D341Med (cell line): ENCODE measurements at regions not wholly inside any gene's neighbourhood (a gene's known extent, or its start where the extent isn't known, plus 50 kb on each side); places are given as distances from the start of the nearest gene placed in this dataset.
"Not testable (repeated sequence)": the region's sequence is repeated elsewhere in the genome, so short reads cannot be mapped to it uniquely, and the experiment has no call there.

ENCODE experiments used
- DNase-seq: peaks from one replicate; pipeline ENCODE4 v3.0.0; 2012; ENCODE audit warnings: low spot score

DNA sequence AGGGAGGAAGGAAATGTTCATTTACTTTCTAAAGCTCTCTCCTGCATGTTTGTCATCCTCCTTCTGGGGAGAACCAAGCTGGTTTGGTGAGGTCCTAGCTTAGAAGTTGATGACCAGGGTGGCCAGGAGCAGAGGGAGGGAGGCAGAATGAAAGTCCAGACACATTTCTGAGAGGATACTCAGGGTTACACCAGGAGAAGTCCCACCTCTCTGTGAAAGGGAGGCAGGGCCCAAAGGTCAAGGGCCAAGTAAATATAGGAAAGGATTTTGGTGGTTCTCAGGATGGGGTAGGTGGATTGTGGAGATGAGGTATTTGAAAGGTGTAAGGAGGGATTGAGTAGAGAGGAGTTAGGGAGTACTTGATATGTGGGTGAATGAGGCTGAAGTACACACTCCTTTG is 58.0 kb upstream of the FBXO11 start:
- DNase-seq, result no peak

DNA sequence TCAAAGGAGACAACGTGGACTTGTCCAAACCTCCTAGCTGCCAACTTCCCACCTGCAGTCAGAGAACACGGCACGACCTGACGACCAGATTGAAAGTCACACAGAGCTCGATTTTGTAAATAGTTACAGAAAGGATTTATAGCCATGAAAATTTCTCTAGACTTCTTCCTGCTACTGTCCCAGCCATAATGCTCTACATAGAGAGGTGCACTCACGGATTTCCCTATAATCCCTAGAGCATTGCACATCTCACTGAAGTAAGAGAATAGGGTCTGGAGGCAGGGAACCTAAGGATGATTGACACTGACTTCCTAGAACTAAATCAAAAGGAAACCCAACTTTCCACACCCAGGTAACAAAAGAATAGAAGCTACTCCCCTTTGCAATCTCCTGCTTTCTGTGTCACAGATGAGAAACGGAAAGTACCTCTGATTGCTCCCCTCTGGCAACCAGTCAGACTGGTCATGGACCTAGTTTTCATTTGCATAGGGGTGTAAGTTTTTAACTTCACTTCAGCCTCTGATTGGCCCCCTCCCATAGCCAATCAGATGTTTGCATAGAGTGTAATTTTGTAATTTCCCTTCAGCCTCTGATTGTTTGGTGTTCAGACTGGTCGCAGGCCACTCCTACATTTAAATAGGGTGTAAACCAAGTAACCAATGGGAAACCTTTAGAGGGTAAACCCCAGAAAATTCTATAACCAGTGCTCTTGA is 58.6 kb upstream of the FBXO11 start:
- no peak for DNase-seq

DNA sequence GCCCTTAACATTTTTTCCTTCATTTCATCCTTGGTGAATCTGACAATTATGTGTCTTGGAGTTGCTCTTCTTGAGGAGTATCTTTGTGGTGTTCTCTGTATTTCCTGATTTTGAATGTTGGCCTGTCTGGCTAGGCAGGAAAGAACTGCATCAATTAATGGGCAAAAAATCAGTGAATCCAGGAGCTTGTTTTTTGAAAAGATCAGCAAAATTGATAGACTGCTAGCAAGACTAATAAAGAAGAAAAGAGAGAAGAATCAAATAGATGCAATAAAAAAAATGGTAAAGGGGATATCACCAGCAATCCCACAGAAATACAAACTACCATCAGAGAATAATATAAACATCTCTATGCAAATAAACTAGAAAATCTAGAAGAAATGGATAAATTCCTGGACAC is 70.4 kb upstream of the FBXO11 start:
- not testable (repeated sequence) for DNase-seq

DNA sequence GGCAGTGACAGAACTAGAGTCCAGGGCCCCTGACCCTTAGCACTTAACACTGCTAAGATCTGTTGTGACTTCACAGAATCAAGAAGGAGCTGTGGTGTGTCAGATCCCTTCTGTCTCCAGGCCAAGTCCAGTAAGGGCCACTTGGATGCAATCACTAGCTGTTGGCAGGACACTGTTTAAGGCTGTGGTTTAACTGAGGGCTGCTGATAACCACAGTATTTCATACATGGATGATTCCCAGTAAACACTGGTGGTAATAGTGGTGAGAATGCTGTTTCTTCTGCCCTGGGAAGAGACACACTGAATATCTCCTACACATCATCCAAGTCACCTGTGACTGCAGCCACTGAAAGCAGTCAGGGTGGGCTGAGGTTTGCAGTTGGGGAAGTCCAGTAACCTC is 77.7 kb upstream of the FBXO11 start:
- no peak for DNase-seq

DNA sequence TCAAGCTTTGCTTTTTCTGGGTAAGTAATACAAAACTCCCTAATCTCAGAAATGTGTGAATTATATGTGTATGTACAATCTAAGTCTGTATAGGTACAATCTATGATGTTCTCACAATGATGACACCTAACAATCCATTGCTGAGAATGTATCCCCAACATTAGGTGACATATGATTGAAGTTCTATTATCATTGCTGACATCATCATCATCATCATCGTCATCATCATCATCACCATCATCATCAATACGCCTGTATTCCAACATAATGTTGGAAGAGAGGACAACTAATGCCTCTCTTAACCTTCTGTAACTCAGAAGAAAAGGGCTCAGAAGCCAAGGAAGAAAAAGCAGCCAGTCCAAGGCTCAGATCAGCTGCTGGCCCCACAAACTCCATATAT is 84.2 kb upstream of the FBXO11 start:
- DNase-seq, result no peak

DNA sequence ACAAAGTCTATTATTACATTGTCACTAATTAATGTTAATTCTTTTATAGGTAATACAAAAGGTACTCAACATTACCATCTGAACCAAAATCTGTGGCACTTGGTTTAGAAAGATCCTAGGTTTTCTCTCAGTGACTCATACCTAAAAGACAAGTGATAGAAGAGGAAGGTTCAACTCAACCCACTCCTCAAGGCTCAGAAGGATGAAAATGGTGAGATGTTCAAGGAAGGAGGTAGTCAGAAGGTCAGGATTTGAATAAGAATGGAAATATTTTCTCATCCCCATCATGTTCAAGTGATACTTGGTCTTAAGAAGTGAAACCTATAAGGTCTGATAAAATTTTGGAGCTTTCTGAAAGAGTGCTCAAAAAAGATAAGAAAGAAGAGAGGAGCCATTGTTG is 86.4 kb upstream of the FBXO11 start:
- DNase-seq, result no peak

DNA sequence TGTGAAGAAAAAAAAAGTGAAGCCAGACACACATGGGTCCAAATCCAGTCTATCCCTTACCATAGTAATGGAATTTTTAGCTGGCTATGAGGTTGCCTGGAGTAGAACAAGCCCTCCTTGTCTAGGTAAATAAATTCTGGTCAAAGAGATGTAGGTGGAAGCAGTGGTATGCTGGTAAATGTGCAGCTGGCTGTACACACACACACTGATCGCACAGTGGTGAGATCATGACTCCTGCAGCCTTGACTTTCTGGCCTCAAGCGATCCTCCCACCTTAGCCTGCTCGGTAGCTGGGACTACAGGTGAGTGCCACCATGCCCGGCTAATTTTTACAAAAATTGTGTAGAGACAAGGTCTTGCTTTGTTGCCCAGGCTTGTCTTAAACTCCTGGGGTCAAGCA is 90.5 kb upstream of the FBXO11 start:
- DNase-seq, result no peak

DNA sequence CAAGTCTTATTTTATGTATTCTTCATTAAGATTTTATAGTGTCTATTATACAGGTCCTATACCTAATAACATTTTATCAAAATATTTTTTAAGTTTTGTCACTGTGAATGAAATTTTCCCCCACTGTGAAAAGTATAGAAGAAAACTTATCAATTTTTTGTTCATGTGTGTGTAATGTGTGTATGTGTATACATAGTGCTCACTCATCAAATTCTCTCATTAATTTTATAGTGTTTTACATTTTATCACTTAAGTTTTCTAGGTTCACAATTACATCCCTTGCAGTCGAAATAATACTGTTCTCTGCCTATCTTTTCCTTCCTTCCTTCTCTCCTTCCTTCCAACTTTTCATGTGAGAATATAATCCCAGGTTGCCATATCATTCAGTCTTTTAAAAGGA is 93.2 kb upstream of the FBXO11 start:
- no peak for DNase-seq

DNA sequence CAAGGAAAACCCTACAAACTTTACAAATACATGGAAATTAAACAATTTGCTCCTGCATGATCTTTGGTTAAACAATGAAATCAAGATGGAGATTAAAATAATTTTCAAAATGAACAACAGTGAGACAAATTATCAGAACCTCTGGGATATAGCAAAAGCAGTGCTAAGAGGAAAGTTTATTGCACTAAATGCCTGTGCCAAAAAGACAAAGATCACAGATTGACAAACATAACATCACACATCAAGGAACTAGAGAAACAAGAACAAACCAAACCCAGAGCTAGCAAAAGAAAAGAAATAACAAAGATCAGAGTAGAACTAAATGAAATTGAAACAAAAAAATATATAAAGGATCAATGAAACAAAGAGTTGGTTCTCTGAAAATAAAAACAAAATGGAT is 95.2 kb upstream of the FBXO11 start:
- DNase-seq, result no peak

DNA sequence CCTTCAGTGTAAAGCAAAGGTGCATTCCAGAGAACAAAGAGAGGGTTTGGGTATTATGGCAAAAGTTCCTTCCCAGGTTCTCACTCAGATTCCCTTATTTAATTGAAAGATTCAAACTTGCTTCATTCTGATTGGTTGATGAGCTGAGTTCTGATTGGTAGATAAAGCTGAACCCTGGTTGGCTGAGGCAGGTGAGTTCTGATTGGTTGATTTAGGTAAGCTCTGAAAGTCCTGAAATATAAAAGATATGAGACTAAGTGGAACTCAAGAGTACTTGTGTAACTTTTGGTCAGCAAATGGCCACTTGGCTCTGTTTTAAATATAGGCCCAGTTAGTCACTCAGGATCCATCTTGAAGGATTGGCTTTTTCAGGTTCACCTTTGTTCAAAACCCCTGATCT is 99.8 kb upstream of the FBXO11 start:
- no peak for DNase-seq

DNA sequence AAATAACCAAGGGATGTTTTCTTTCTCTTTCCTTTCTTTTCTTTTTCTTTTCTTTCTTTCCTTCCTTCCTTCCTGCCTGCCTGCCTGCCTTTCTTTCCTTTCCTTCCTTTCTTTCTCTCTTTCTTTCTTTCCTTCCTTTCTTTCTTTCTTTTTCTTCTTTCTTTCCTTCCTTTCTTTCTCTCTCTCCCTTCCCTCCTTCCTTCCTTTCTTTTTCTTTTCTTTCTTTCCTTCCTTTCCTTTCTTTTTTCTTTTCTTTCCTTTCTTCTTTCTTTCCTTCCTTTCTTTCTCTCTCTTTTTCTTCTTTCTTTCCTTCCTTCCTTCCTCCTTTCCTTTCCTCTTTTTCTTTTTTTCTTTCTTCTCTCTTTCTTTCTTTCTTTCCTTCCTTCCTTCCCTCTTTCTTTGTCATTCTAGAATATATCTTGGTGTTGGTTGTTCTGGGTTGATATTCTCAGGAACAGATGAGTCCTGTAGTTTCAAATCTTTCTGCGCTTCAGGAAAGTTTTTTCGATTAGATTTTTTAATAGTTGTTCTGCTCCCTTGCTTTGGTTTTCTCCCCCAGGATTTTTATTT is 101.5 kb upstream of the FBXO11 start:
- no peak for DNase-seq

DNA sequence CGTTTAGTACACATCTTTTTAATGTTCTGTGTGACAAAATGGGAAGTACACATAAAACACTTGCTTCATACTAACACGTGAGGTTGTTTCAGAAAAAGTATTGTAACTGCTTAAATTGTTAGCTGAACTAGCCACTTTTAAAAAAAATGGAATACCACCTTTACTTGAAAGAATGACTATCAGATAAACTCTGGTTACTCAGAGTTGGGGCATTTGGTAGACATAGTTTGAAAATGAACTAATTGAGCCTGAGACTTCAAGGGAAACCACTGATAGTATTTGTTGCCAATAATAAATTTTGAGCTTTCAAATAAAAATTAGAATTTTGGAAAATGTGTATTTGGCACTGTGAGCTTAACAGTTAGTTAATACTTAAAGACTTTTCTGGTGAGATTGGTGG is 103.0 kb upstream of the FBXO11 start:
- no peak for DNase-seq

DNA sequence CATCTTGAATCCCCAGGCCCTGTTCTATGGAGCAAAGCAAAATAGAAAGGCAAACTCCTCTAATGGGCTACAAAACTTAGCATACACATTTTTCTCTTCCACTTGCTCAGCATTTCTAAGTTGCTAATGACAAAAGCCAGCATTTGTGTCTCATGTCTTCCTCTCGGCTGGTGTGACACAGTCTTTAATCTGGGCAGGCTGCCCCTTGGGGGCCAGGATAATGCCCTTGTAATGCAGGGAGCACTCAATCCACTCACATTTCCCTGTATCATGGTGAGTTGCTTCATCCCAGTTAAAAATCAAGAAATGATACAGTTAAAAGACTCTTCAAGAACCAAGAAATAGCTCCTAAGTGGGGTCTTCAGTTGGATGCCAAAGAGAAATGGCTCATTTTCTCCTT is 109.1 kb upstream of the FBXO11 start:
- DNase-seq, result no peak

DNA sequence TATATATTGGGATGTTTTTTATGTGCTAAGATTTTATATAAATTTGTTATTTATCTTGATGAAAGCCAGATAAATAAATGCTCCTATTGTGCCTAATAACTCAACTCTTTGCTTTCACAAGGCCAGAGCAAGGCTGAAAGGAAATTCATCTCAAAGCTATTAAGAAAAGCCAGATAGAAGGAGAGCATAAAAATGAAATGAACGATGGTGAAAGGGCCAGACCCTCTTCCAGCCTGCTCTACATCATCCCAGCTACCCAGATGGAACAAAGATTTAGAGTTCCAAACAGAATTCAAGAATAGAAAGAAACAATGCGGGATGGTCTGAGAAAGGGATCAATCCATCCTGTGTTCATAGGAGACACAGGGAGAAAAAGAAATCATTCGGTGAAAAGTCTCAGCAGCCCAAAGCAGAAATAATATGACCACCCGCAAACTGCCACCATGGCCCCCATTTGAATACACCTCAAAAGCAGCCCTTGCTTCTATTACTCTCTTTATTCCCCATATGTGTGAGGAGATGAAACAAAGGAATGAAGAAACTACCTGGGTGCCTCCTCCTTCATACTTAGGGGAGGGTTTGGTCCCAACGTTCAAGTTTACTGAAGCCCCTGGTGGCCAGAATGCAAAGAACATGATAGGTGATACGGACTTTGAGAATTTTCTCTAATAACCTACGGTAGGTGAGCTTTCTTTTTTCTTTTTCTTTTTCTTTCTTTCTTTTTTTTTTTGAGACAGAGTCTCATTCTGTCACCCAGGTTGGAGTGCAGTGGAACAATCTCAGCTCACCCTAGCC is 110.1 kb upstream of the FBXO11 start:
- no peak for DNase-seq

DNA sequence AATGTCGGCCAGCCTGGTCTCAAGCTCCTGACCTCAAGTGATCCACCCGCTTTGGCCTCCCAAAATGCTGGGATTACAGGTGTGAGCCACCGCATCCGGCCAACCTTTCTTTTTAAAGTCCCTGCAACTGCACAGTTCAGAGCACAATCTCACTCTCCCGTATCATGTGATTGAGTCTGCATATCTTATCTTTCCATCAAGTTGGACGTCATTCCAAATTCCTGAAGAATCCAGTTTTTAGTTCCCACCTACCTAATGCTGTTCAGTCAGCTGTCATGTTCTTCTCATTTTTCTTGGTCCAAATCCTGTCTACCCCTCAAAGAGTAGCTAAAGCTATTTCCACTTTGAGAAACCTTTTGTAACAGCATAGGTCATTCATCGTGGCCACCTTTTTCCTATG is 110.8 kb upstream of the FBXO11 start:
- DNase-seq, result no peak

DNA sequence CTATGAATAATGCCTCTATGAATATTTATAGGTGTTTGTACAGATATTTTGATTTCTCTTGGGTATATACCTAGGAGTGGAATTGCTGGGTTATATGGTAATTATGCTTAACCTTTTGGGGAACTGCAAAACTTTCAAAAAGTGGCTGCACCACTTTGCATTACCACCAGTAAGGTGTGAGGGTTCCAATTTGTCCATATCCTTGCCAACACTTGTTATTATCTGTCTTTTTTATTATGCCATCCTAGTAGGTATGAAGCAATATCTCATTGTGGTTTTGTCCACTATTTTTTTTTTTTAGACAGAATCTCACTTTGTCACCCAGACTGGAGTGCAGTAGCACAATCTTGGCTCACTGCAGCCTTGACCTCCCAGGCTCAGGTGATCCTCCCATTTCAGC is 112.2 kb upstream of the FBXO11 start:
- no peak for DNase-seq

DNA sequence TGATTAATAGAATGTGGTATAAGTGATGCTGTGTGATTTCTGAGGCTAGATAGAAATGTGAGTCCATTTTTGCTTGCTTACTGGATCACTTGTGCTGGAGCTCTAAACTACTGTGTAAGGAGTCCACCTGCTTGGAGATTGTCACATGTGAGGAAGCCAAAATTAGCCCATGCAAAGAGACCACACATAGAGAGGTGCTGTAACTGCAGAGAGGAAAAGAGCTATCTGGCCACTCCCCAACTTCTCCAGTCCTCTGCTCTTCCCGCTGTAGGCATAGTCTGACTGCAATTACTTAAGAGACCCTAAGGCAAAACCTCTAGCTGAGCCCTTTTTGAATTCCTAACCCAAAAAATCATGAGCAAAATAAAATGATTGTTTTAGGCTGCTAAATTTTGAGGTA is 120.6 kb upstream of the FBXO11 start:
- DNase-seq, result no peak

DNA sequence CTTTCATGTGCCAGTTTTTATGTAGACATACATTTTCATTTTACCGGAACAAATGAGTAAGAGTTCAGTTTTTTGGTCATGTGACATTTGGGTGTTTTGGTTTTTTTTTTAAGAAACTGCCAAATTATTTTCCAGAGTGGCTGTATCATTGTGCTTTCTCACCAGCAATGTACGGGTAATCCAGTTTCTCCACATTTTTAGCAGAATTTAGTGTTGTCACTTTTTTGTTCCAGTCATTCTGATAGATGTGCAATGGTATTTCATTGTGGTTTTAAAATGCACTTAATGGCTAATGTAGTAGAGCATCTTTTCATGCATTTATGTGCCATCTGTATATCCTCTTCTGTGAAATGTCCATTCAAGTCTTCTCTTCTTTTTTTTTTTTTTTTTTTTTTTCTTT is 126.5 kb upstream of the FBXO11 start:
- no peak for DNase-seq

DNA sequence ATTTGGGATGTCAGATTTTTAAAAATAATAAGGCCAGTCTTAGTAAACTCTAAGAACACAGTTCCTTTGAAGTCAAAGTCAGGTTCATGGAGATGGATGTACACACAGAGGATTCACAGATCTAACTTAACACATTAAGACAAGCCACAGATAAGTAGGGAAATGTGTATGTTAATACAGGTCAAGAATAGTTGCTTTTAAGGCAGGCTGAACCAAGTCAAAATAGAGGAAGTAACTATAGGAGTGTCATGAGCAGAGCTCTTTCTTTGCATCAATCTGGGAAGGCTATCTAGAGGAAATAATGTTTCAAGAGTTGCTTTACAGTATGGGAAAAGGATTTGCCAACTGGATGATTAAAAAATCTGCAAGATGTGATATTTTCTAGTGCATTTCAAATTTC is 128.0 kb upstream of the FBXO11 start:
- DNase-seq, result no peak

DNA sequence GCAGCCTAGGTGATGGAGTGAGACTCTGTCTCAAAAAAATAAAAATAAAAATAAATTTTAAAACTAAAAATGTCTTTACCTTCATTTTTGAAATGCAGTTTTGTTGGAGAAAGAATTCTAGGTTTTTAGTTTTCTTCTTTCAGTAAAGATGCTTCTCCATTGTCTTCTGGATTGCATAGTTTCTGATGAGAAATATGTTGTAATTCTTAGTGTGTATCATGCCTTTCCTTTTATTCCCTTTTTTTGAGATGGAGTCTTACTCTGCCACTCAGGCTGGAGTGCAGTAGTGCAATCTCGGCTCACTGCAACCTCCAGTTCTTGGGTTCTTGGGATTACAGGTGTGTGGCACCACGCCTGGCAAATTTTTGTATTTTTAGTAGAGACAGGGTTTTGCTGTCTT is 130.0 kb upstream of the FBXO11 start:
- DNase-seq, result no peak

DNA sequence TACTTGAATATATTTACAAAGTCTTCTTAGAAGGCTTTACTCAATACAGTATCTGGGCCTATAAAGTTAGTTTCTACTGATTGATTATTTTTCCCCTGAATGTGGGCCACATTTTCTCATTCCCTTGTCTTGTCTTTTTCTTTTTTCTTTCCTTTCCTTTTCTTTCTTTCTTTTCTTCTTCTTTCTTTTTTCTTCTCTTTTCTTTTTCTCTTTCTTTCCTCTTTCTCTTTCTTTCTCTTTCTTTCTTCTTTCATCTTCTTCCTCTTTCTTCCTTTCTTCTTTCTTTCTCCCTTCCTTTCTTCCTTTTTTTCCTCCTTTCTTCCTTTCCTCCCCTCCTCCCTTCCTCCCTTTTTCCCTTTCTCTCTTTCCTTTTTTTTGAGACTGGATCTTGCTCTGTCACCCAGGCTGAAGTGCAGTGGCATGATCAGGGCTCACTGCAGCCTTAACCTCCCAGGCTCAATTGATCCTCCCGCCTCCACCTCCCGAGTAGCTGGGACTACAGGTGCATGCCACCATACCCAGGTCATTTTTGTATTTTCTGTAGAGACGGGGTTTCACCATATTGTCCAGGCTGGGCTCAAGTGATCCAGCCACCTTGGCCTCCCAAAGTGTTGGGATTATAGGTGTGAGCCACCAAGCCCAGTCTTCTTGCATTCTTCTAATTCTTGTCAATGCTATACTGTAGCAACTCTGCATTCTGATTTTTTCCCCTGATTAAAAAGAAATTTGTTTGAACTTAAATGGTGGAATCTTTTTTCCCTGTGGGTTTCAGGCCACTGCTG is 133.1 kb upstream of the FBXO11 start:
- no peak for DNase-seq

DNA sequence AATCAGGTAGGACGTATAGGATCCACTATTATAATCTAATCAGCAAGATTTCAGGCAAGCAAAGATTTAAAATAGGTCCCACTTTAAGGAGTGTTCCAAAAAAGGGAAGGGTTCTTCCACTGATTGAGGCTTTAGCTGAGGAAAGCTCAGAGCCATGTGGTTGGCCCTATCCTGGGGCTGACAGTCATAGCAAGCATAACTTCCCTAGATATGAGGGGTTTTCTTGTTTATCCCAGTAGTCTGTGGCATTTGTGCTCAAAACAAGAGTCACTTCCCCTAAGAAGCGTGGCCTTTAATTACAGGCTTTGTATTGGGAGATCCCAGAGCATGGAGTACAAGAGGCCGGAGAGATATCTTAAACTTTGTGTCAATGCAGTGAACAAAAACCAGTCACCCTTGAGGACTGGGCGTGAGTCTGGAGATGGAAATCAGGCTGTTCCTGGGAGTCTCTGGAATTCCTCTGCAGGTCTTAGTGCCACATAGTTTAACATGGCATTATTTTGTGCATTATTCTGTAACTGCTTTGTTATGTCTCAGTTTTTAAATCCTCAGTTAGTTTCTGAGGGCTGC is 136.9 kb upstream of the FBXO11 start:
- DNase-seq, result no peak
